ENCODE measurements at regions not wholly inside any gene's neighbourhood (a gene's known extent, or its start where the extent isn't known, plus 50 kb on each side); places are given as distances from the start of the nearest gene placed in this dataset.
A peak's percentile ranks its signal among the peaks of the same experiment; 100 is the strongest.

DNA sequence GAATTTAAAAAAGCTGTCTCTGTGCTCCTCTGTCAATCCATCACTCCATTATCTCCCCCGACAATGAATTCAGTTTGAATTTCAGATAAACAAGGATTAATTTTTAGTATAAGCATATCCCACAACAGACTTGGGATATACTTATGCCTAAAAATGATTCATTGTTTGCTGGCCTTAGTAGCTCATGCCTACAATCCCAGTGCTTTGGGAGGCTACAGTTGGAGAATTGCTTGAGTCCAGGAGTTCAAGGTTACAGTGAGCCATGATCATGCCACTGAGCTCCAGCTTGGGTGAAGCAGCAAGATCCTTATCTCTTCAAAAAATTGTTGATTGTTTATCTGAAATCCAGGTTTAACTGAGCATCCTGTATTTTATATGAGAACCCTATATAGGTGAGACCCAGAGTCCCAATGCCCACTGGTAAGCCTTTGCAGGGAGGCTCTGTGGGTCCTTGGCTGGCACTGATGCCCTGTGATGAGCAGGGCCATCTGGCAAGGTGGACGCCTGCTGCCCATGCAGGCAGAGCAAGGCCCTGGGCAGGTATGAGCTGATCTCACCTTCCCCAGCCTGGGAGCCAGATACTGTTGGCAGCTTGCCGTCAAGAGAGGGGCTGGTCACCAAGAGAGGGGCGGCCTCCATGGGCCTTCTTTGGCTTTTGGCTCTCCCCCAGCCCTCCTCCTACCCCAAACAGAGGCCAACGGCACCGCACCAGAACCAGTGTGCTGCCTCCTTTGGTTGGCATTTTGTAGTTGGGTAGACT lies 158.7 kb downstream of the SEC14L1 start:
- TF ChIP-seq, protein P1, sequence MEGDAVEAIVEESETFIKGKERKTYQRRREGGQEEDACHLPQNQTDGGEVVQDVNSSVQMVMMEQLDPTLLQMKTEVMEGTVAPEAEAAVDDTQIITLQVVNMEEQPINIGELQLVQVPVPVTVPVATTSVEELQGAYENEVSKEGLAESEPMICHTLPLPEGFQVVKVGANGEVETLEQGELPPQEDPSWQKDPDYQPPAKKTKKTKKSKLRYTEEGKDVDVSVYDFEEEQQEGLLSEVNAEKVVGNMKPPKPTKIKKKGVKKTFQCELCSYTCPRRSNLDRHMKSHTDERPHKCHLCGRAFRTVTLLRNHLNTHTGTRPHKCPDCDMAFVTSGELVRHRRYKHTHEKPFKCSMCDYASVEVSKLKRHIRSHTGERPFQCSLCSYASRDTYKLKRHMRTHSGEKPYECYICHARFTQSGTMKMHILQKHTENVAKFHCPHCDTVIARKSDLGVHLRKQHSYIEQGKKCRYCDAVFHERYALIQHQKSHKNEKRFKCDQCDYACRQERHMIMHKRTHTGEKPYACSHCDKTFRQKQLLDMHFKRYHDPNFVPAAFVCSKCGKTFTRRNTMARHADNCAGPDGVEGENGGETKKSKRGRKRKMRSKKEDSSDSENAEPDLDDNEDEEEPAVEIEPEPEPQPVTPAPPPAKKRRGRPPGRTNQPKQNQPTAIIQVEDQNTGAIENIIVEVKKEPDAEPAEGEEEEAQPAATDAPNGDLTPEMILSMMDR (conservative IDR thresholded peaks at IDR 0.05; ENCODE audit: low read depth, low read length) = no peak
- DNase-seq (ENCODE audit: low read depth) = no peak
- H3K4me3 ChIP-seq (ENCODE audit: low read depth, low read length) = no peak overlapping the region

DNA sequence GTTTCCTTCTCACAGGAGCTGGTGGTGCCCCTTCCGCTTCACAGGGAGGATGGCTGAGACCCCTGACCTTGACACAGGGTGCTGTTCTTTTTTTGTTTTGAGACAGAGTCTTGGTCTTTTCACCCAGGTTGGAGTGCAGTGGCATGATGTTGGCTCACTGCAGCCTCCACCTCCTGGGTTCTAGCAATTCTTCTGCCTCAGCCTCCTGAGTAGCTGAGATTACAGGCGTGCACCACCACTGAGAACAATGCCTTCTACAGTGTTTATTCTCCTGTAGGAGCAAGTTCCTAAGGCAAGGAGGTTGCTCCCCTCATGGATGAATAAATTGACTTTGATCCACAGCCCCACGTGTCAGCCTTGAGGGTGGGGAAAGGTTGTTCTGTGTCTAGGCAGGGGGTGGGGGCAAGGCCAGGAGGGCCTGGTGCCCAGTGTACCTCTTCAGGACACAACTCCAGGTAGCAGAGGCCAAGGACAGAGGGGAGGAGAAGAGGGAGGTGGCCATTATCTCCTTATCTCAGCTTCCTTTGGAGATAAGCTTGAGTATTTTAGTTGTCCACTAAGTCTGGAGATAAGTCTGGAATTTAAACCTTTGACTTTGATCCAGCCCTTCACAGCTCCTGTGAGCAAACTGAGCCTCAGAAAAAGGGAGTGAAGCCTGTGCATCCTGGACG lies 159.4 kb downstream of the SEC14L1 start:
- no peak for DNase-seq (ENCODE audit: low read depth)
- H3K4me3 ChIP-seq (ENCODE audit: low read depth, low read length) = no peak overlapping the region
- TF ChIP-seq, protein P1 (conservative IDR thresholded peaks at IDR 0.05; ENCODE audit: low read depth, low read length) = no peak

GRCh38 chr17:77301694-77302266 lies 161.0 kb downstream of the SEC14L1 start:
- no peak for DNase-seq (ENCODE audit: low read depth)
- H3K4me3 ChIP-seq (ENCODE audit: low read depth, low read length) = no peak overlapping the region
- TF ChIP-seq, protein P1 (conservative IDR thresholded peaks at IDR 0.05; ENCODE audit: low read depth, low read length) = no peak

- no peak for DNase-seq (ENCODE audit: low read depth)
- H3K4me3 ChIP-seq (ENCODE audit: low read depth, low read length) = no peak overlapping the region
- TF ChIP-seq, protein P1 (conservative IDR thresholded peaks at IDR 0.05; ENCODE audit: low read depth, low read length) = no peak
Observed at GRCh38 chr17:77302682-77303081, 161.9 kb downstream of the SEC14L1 start.

- TF ChIP-seq, protein P1 (conservative IDR thresholded peaks at IDR 0.05; ENCODE audit: low read depth, low read length) = no peak
- DNase-seq (ENCODE audit: low read depth) = no peak
- H3K4me3 ChIP-seq (ENCODE audit: low read depth, low read length) = no peak overlapping the region
Observed at GRCh38 chr17:77303620-77304019, 162.9 kb downstream of the SEC14L1 start.

- no peak overlapping the region for H3K4me3 ChIP-seq (ENCODE audit: low read depth, low read length)
- TF ChIP-seq, protein P1 (conservative IDR thresholded peaks at IDR 0.05; ENCODE audit: low read depth, low read length) = no peak
- peak; percentile 40 for DNase-seq (ENCODE audit: low read depth)
Observed at GRCh38 chr17:77304051-77304745, 163.4 kb downstream of the SEC14L1 start.
